ENCODE measurements at regions not wholly inside any gene's neighbourhood (a gene's known extent, or its start where the extent isn't known, plus 50 kb on each side); places are given as distances from the start of the nearest gene placed in this dataset.

- no peak overlapping the region for H3K27ac ChIP-seq (ENCODE audit: low read length)
- no peaks in the 10 kb centered on the region for H3K9me3 ChIP-seq (ENCODE audit: control insufficient read depth, low read depth, low read length)
- H3K27me3 ChIP-seq (ENCODE audit: control insufficient read depth, insufficient read depth, low read length) = peaks cover 22% of the 10 kb centered on the region
- 83% methylated on average over 7 of the region's 30 CpGs for WGBS (ENCODE audit: insufficient coverage, low lambda C conversion rate)
- no peaks in the 10 kb centered on the region for H3K36me3 ChIP-seq (ENCODE audit: control insufficient read depth, insufficient read depth, low read length)
- DNase-seq = no peak
- no peak overlapping the region for H3K4me3 ChIP-seq (ENCODE audit: low read length)
- H3K4me1 ChIP-seq (ENCODE audit: control insufficient read depth, insufficient read depth, low read length) = no peaks in the 10 kb centered on the region
Observed at GRCh38 chr17:79531191-79532095, 79.4 kb downstream of the RBFOX3 start.

GRCh38 chr17:79530361-79531105 is 80.3 kb downstream of the RBFOX3 start:
- WGBS (ENCODE audit: insufficient coverage, low lambda C conversion rate) = no CpG with 5 or more reads among the region's 32 CpGs
- no peak for DNase-seq
- Histone ChIP-seq H3K4me1 (ENCODE audit: control insufficient read depth, insufficient read depth, low read length) (no peaks in the 10 kb centered on the region), H3K9me3 (ENCODE audit: control insufficient read depth, low read depth, low read length) (no peaks in the 10 kb centered on the region), H3K27ac (ENCODE audit: low read length) (no peak overlapping the region), H3K27me3 (ENCODE audit: control insufficient read depth, insufficient read depth, low read length) (peaks cover 27% of the 10 kb centered on the region), H3K4me3 (ENCODE audit: low read length) (no peak overlapping the region), H3K36me3 (ENCODE audit: control insufficient read depth, insufficient read depth, low read length) (no peaks in the 10 kb centered on the region)

- Histone ChIP-seq H3K4me3 (ENCODE audit: low read length) (no peak overlapping the region), H3K27ac (ENCODE audit: low read length) (no peak overlapping the region), H3K4me1 (ENCODE audit: control insufficient read depth, insufficient read depth, low read length) (no peaks in the 10 kb centered on the region), H3K9me3 (ENCODE audit: control insufficient read depth, low read depth, low read length) (no peaks in the 10 kb centered on the region), H3K36me3 (ENCODE audit: control insufficient read depth, insufficient read depth, low read length) (no peaks in the 10 kb centered on the region), H3K27me3 (ENCODE audit: control insufficient read depth, insufficient read depth, low read length) (peaks cover 34% of the 10 kb centered on the region)
- no CpG with 5 or more reads among the region's 11 CpGs for WGBS (ENCODE audit: insufficient coverage, low lambda C conversion rate)
- no peak for DNase-seq
Observed at GRCh38 chr17:79529661-79530081, 81.2 kb downstream of the RBFOX3 start.

- peaks cover 39% of the 10 kb centered on the region for H3K27me3 ChIP-seq (ENCODE audit: control insufficient read depth, insufficient read depth, low read length)
- no CpG with 5 or more reads among the region's 11 CpGs for WGBS (ENCODE audit: insufficient coverage, low lambda C conversion rate)
- H3K9me3 ChIP-seq (ENCODE audit: control insufficient read depth, low read depth, low read length) = no peaks in the 10 kb centered on the region
- H3K4me3 ChIP-seq (ENCODE audit: low read length) = no peak overlapping the region
- no peak for DNase-seq
- H3K36me3 ChIP-seq (ENCODE audit: control insufficient read depth, insufficient read depth, low read length) = no peaks in the 10 kb centered on the region
- no peak overlapping the region for H3K27ac ChIP-seq (ENCODE audit: low read length)
- H3K4me1 ChIP-seq (ENCODE audit: control insufficient read depth, insufficient read depth, low read length) = no peaks in the 10 kb centered on the region
Observed at GRCh38 chr17:79528592-79529125, 82.2 kb downstream of the RBFOX3 start.

GRCh38 chr17:79527306-79527705 is 83.5 kb downstream of the RBFOX3 start:
- Histone ChIP-seq H3K36me3 (ENCODE audit: control insufficient read depth, insufficient read depth, low read length) (no peaks in the 10 kb centered on the region), H3K4me1 (ENCODE audit: control insufficient read depth, insufficient read depth, low read length) (no peaks in the 10 kb centered on the region), H3K27ac (ENCODE audit: low read length) (no peak overlapping the region), H3K9me3 (ENCODE audit: control insufficient read depth, low read depth, low read length) (no peaks in the 10 kb centered on the region), H3K27me3 (ENCODE audit: control insufficient read depth, insufficient read depth, low read length) (peaks cover 42% of the 10 kb centered on the region), H3K4me3 (ENCODE audit: low read length) (no peak overlapping the region)
- DNase-seq = no peak
- WGBS (ENCODE audit: insufficient coverage, low lambda C conversion rate) = 100% methylated on average over 2 of the region's 9 CpGs

- no CpG with 5 or more reads among the region's 22 CpGs for WGBS (ENCODE audit: insufficient coverage, low lambda C conversion rate)
- H3K4me3 ChIP-seq (ENCODE audit: low read length) = no peak overlapping the region
- no peaks in the 10 kb centered on the region for H3K9me3 ChIP-seq (ENCODE audit: control insufficient read depth, low read depth, low read length)
- DNase-seq = no peak
- no peak overlapping the region for H3K27ac ChIP-seq (ENCODE audit: low read length)
- H3K4me1 ChIP-seq (ENCODE audit: control insufficient read depth, insufficient read depth, low read length) = no peaks in the 10 kb centered on the region
- H3K27me3 ChIP-seq (ENCODE audit: control insufficient read depth, insufficient read depth, low read length) = peaks cover 45% of the 10 kb centered on the region
- no peaks in the 10 kb centered on the region for H3K36me3 ChIP-seq (ENCODE audit: control insufficient read depth, insufficient read depth, low read length)
Observed at GRCh38 chr17:79525793-79526677, 84.8 kb downstream of the RBFOX3 start.

GRCh38 chr17:79524213-79525187 is 86.4 kb downstream of the RBFOX3 start:
- no peak for DNase-seq
- H3K9me3 ChIP-seq (ENCODE audit: control insufficient read depth, low read depth, low read length) = no peaks in the 10 kb centered on the region
- H3K27ac ChIP-seq (ENCODE audit: low read length) = no peak overlapping the region
- H3K27me3 ChIP-seq (ENCODE audit: control insufficient read depth, insufficient read depth, low read length) = peaks cover 45% of the 10 kb centered on the region
- H3K4me1 ChIP-seq (ENCODE audit: control insufficient read depth, insufficient read depth, low read length) = no peaks in the 10 kb centered on the region
- WGBS (ENCODE audit: insufficient coverage, low lambda C conversion rate) = 20% methylated on average over 1 of the region's 19 CpGs
- H3K4me3 ChIP-seq (ENCODE audit: low read length) = no peak overlapping the region
- H3K36me3 ChIP-seq (ENCODE audit: control insufficient read depth, insufficient read depth, low read length) = no peaks in the 10 kb centered on the region

GRCh38 chr17:79522414-79522813 is 88.4 kb downstream of the RBFOX3 start:
- no peak for DNase-seq
- no CpG with 5 or more reads among the region's 6 CpGs for WGBS (ENCODE audit: insufficient coverage, low lambda C conversion rate)
- Histone ChIP-seq H3K4me1 (ENCODE audit: control insufficient read depth, insufficient read depth, low read length) (no peaks in the 10 kb centered on the region), H3K27me3 (ENCODE audit: control insufficient read depth, insufficient read depth, low read length) (peaks cover 44% of the 10 kb centered on the region), H3K4me3 (ENCODE audit: low read length) (no peak overlapping the region), H3K36me3 (ENCODE audit: control insufficient read depth, insufficient read depth, low read length) (no peaks in the 10 kb centered on the region), H3K27ac (ENCODE audit: low read length) (no peak overlapping the region), H3K9me3 (ENCODE audit: control insufficient read depth, low read depth, low read length) (no peaks in the 10 kb centered on the region)

- Histone ChIP-seq H3K9me3 (ENCODE audit: control insufficient read depth, low read depth, low read length) (no peaks in the 10 kb centered on the region), H3K36me3 (ENCODE audit: control insufficient read depth, insufficient read depth, low read length) (no peaks in the 10 kb centered on the region), H3K27me3 (ENCODE audit: control insufficient read depth, insufficient read depth, low read length) (peaks cover 40% of the 10 kb centered on the region), H3K4me3 (ENCODE audit: low read length) (no peak overlapping the region), H3K4me1 (ENCODE audit: control insufficient read depth, insufficient read depth, low read length) (no peaks in the 10 kb centered on the region), H3K27ac (ENCODE audit: low read length) (no peak overlapping the region)
- DNase-seq = no peak
- no CpG with 5 or more reads among the region's 4 CpGs for WGBS (ENCODE audit: insufficient coverage, low lambda C conversion rate)
Observed at GRCh38 chr17:79521225-79521624, 89.6 kb downstream of the RBFOX3 start.
